ENCODE measurements at regions not wholly inside any gene's neighbourhood (a gene's known extent, or its start where the extent isn't known, plus 50 kb on each side); places are given as distances from the start of the nearest gene placed in this dataset.

DNA sequence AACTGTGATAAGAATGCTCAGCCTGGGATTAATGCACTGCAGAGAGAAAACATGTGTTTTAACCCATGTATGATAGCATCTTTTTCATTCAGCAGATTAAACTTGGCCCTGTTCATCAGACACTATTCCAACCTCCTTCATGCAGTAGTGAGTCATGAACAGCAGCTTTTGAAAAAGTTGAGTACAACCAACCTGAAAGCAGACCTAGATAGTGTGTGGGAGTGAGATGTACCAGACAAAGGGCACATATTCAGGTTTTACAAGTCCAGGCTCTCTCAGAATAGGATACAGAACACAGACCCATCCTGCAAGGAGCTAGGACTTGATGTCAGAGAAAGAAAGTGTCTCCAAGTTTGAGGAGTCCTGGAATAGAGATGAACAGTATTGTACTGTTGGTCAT, 237.3 kb upstream of the STS start:
- Histone ChIP-seq H4K20me1 (ENCODE audit: insufficient read depth) (no peaks in the 10 kb centered on the region), H3K4me3 (ENCODE audit: low read depth in 2 of 2, low read length in 1 of 2) (no peak overlapping the region), H3K9me2 (no peaks in the 10 kb centered on the region), H3K9me3 (peaks cover 5% of the 10 kb centered on the region; the same call in 1 of the 2 replicates), H3K9ac (no peak overlapping the region), H3K4me2 (no peak overlapping the region), H3K36me3 (replicated peaks in 1 of 2; ENCODE audit: control insufficient read depth in 1 of 2, insufficient read depth in 2 of 2, low read length in 1 of 2) (no peaks in the 10 kb centered on the region), H3K4me1 (ENCODE audit: control insufficient read depth in 1 of 2, insufficient read depth in 2 of 2, low read depth in 1 of 2, low read length in 1 of 2) (peaks cover 0 to 3% of the 10 kb centered on the region in 2 experiments; a peak in 1 of 4 replicates), H3K79me2 (ENCODE audit: insufficient read depth) (no peaks in the 10 kb centered on the region), H3K27me3 (ENCODE audit: insufficient read depth) (no peaks in the 10 kb centered on the region), H3F3A (replicated peaks; ENCODE audit: insufficient read depth) (no peaks in the 10 kb centered on the region), H3K27ac (ENCODE audit: low read depth in 2 of 2, low read length in 1 of 2) (no peak overlapping the region), H2AFZ (ENCODE audit: low read depth) (no peak overlapping the region)
- ChIA-PET POLR2A (no interaction called here), CTCF (no interaction called here)
- TF ChIP-seq GATA2 (CRISPR knock-in tag; IDR thresholded peaks at IDR 0.05) (0 out of 2 replicates have a peak, but pooled peaks have one; percentile 23), ELF1 (IDR thresholded peaks at IDR 0.05) (no peak)
- no peak for DNase-seq

DNA sequence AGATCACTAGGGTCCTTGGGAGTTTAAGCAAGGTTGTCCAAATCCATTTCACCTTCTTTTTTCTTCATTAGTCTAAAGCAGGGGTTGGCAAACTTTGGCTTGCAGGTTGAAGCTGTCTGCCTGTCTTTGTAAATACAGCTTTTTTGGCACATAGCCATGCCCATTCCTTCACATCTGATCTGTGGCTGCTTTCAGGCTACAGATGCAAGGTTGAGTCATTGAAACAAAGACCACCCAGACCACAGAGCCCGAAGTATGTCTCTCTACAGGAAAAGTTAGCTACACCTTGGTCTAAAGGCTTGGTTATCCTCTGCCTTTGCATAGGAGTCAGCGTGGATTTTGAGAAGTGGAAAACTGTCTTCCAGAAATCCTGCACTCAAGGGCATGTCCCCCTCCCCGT, 238.1 kb upstream of the STS start:
- Histone ChIP-seq H3F3A (replicated peaks; ENCODE audit: insufficient read depth) (no peaks in the 10 kb centered on the region), H2AFZ (ENCODE audit: low read depth) (no peak overlapping the region), H3K9me3 (peaks cover 5% of the 10 kb centered on the region; the same call in 1 of the 2 replicates), H3K9ac (no peak overlapping the region), H3K4me3 (ENCODE audit: low read depth in 2 of 2, low read length in 1 of 2) (no peak overlapping the region), H3K4me2 (no peak overlapping the region), H3K4me1 (ENCODE audit: control insufficient read depth in 1 of 2, insufficient read depth in 2 of 2, low read depth in 1 of 2, low read length in 1 of 2) (peaks cover 0 to 3% of the 10 kb centered on the region in 2 experiments; a peak in 1 of 4 replicates), H3K9me2 (no peaks in the 10 kb centered on the region), H3K27me3 (ENCODE audit: insufficient read depth) (no peaks in the 10 kb centered on the region), H3K79me2 (ENCODE audit: insufficient read depth) (no peaks in the 10 kb centered on the region), H3K36me3 (replicated peaks in 1 of 2; ENCODE audit: control insufficient read depth in 1 of 2, insufficient read depth in 2 of 2, low read length in 1 of 2) (no peaks in the 10 kb centered on the region), H3K27ac (ENCODE audit: low read depth in 2 of 2, low read length in 1 of 2) (no peak overlapping the region), H4K20me1 (ENCODE audit: insufficient read depth) (no peaks in the 10 kb centered on the region)
- TF ChIP-seq JUND (IDR thresholded peaks at IDR 0.05) (no peak), NFIC (IDR thresholded peaks at IDR 0.05; ENCODE audit: borderline replicate concordance) (no peak), SMC3 (IDR thresholded peaks at IDR 0.05; ENCODE audit: low read depth, low read length) (no peak), GABPA (IDR thresholded peaks at IDR 0.05; ENCODE audit: low read depth) (no peak), NRF1 (IDR thresholded peaks at IDR 0.05; ENCODE audit: low read depth, low read length) (no peak), RAD21 (IDR thresholded peaks at IDR 0.05; ENCODE audit: low read length) (no peak), MEF2A (IDR thresholded peaks at IDR 0.05; ENCODE audit: borderline replicate concordance, low read depth) (no peak), YY1 (IDR thresholded peaks at IDR 0.05; ENCODE audit: low read depth) (no peak), POLR2AphosphoS5 (IDR thresholded peaks at IDR 0.05; ENCODE audit: low read depth, low read length) (no peak)
- TF ChIP-seq, protein P1, sequence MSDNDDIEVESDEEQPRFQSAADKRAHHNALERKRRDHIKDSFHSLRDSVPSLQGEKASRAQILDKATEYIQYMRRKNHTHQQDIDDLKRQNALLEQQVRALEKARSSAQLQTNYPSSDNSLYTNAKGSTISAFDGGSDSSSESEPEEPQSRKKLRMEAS (IDR thresholded peaks at IDR 0.05; ENCODE audit: low read depth) = no peak
- TF ChIP-seq, protein P2, sequence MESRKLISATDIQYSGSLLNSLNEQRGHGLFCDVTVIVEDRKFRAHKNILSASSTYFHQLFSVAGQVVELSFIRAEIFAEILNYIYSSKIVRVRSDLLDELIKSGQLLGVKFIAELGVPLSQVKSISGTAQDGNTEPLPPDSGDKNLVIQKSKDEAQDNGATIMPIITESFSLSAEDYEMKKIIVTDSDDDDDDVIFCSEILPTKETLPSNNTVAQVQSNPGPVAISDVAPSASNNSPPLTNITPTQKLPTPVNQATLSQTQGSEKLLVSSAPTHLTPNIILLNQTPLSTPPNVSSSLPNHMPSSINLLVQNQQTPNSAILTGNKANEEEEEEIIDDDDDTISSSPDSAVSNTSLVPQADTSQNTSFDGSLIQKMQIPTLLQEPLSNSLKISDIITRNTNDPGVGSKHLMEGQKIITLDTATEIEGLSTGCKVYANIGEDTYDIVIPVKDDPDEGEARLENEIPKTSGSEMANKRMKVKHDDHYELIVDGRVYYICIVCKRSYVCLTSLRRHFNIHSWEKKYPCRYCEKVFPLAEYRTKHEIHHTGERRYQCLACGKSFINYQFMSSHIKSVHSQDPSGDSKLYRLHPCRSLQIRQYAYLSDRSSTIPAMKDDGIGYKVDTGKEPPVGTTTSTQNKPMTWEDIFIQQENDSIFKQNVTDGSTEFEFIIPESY (IDR thresholded peaks at IDR 0.05; ENCODE audit: borderline replicate concordance, low read depth) = no peak
- TF ChIP-seq, protein P3, sequence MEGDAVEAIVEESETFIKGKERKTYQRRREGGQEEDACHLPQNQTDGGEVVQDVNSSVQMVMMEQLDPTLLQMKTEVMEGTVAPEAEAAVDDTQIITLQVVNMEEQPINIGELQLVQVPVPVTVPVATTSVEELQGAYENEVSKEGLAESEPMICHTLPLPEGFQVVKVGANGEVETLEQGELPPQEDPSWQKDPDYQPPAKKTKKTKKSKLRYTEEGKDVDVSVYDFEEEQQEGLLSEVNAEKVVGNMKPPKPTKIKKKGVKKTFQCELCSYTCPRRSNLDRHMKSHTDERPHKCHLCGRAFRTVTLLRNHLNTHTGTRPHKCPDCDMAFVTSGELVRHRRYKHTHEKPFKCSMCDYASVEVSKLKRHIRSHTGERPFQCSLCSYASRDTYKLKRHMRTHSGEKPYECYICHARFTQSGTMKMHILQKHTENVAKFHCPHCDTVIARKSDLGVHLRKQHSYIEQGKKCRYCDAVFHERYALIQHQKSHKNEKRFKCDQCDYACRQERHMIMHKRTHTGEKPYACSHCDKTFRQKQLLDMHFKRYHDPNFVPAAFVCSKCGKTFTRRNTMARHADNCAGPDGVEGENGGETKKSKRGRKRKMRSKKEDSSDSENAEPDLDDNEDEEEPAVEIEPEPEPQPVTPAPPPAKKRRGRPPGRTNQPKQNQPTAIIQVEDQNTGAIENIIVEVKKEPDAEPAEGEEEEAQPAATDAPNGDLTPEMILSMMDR (IDR thresholded peaks at IDR 0.05) = no peak
- 27% methylated on average over 2 of the region's 3 CpGs for WGBS (ENCODE audit: low lambda C conversion rate)
- ChIA-PET POLR2A (no interaction called here), CTCF (no interaction called here)
- no peak for DNase-seq

Measured in SK-N-SH (cell line).